Neural progenitor cell (in vitro differentiated cells): ENCODE measurements at regions not wholly inside any gene's neighbourhood (a gene's known extent, or its start where the extent isn't known, plus 50 kb on each side); places are given as distances from the start of the nearest gene placed in this dataset.

Experiments
- DNase-seq: peaks from one replicate; pipeline ENCODE4 v3.0.0-alpha.2; 2016; ENCODE audit warnings: low spot score
- H2AFZ ChIP-seq: fragments of 200-600 bp; sonication (generic); replicated peaks from 2 replicates; pipeline ENCODE4 v1.6.1; 2016; ENCODE audit warnings: antibody characterized with exemption
- H3F3A ChIP-seq: fragments of 200-600 bp; sonication (generic); 2 replicates; pipeline ENCODE4 v1.6.1; 2016; ENCODE audit warnings: antibody characterized with exemption, low read depth
- H3K27ac ChIP-seq: fragments of 200-600 bp; sonication (generic); 2 replicates; pipeline ENCODE4 v1.5.1; 2016; ENCODE audit warnings: mild to moderate bottlenecking
- H3K27me3 ChIP-seq: fragments of 200-600 bp; sonication (generic); 2 replicates; pipeline ENCODE4 v1.6.1; 2016; ENCODE audit warnings: mild to moderate bottlenecking, moderate library complexity
- H3K36me3 ChIP-seq: fragments of 200-600 bp; sonication (generic); 2 replicates; pipeline ENCODE4 v1.5.1; 2016
- H3K4me1 ChIP-seq: fragments of 200-600 bp; sonication (generic); 2 replicates; pipeline ENCODE4 v1.6.1; 2016; ENCODE audit warnings: mixed run types
- H3K4me2 ChIP-seq: fragments of 200-600 bp; sonication (generic); 2 replicates; pipeline ENCODE4 v1.6.1; 2016
- H3K4me3 ChIP-seq: fragments of 200-600 bp; sonication (generic); 2 replicates; pipeline ENCODE4 v1.5.1; 2016
- H3K79me2 ChIP-seq: fragments of 200-600 bp; sonication (generic); 2 replicates; pipeline ENCODE4 v1.6.1; 2016; ENCODE audit warnings: low read depth
- H3K9ac ChIP-seq: fragments of 200-600 bp; sonication (generic); 2 replicates; pipeline ENCODE4 v1.6.1; 2016
- H3K9me3 ChIP-seq: fragments of 200-600 bp; sonication (generic); 2 replicates; pipeline ENCODE4 v1.5.1; 2016; ENCODE audit warnings: low read depth
- H4K20me1 ChIP-seq: fragments of 200-600 bp; sonication (generic); 2 replicates; pipeline ENCODE4 v1.6.1; 2016; ENCODE audit warnings: low read depth
- H3K27ac Mint-ChIP-seq: 3 replicates; pipeline ENCODE4 v1.8.0; 2021; ENCODE audit warnings: mixed read lengths
- H3K27me3 Mint-ChIP-seq: 2 replicates; pipeline ENCODE4 v1.8.0; 2022; ENCODE audit warnings: low read depth, mild to moderate bottlenecking, inconsistent platforms, moderate library complexity, mixed read lengths; ENCODE audit not compliant: insufficient read depth
- H3K36me3 Mint-ChIP-seq: 3 replicates; pipeline ENCODE4 v1.8.0; 2021; ENCODE audit warnings: mixed read lengths
- H3K4me1 Mint-ChIP-seq: 3 replicates; pipeline ENCODE4 v1.8.0; 2021; ENCODE audit warnings: mixed read lengths
- H3K4me3 Mint-ChIP-seq: 3 replicates; pipeline ENCODE4 v1.8.0; 2021; ENCODE audit warnings: mild to moderate bottlenecking, moderate library complexity, mixed read lengths
- H3K9me3 Mint-ChIP-seq: 3 replicates; pipeline ENCODE4 v1.8.0; 2020; ENCODE audit warnings: mixed read lengths
- EZH2 ChIP-seq: fragments of 200-600 bp; sonication (generic); IDR thresholded peaks from 2 replicates; pipeline ENCODE4 v1.6.1; 2017; ENCODE audit warnings: antibody characterized with exemption, mild to moderate bottlenecking, moderate library complexity
- EZH2phosphoT487 ChIP-seq: fragments of 200-600 bp; sonication (generic); IDR thresholded peaks from 2 replicates; pipeline ENCODE4 v1.6.1; 2017; ENCODE audit warnings: antibody characterized with exemption
- TF ChIP-seq, protein P1 (sequence below): fragments of 200-600 bp; sonication (generic); IDR thresholded peaks from 2 replicates; pipeline ENCODE4 v1.5.1; 2017; ENCODE audit warnings: antibody characterized with exemption, mild to moderate bottlenecking

DNA sequence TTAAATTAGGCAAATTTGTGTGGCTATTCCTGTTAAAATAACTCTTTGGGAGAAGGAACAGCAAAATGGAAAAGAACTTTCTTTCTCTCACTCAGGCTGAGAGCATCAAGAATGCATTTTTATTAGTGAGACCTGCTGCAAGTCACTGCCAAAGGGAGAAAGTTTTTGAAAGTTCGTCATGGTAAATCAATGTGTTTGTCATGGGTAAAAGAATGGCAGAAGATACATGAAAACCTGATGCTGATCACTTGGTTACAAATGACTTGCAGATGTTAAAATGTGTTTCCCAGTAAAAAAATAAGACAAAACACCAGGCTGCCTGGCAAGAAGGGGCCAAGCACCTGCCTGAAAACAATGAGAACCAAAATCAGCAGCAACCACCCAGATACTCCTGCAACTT is 484.7 kb upstream of the NRP1 start:
- Histone ChIP-seq H3K4me3 (no peak overlapping the region), H2AFZ (no peak overlapping the region), H3K36me3 (no peaks in the 10 kb centered on the region), H3F3A (peaks cover 15% of the 10 kb centered on the region), H3K4me1 (peaks cover 32% of the 10 kb centered on the region), H3K27ac (no peak overlapping the region), H3K9me3 (no peaks in the 10 kb centered on the region), H3K79me2 (no peaks in the 10 kb centered on the region), H3K27me3 (no peaks in the 10 kb centered on the region), H3K9ac (no peak overlapping the region), H4K20me1 (peaks cover 3% of the 10 kb centered on the region), H3K4me2 (no peak overlapping the region)
- peaks cover 5% of the 10 kb centered on the region for H3K9me3 Mint-ChIP-seq
- peaks cover 37% of the 10 kb centered on the region for H3K4me1 Mint-ChIP-seq
- H3K27me3 Mint-ChIP-seq = peaks cover 4% of the 10 kb centered on the region
- TF ChIP-seq EZH2phosphoT487 (no peak), EZH2 (no peak)
- TF ChIP-seq, protein P1, sequence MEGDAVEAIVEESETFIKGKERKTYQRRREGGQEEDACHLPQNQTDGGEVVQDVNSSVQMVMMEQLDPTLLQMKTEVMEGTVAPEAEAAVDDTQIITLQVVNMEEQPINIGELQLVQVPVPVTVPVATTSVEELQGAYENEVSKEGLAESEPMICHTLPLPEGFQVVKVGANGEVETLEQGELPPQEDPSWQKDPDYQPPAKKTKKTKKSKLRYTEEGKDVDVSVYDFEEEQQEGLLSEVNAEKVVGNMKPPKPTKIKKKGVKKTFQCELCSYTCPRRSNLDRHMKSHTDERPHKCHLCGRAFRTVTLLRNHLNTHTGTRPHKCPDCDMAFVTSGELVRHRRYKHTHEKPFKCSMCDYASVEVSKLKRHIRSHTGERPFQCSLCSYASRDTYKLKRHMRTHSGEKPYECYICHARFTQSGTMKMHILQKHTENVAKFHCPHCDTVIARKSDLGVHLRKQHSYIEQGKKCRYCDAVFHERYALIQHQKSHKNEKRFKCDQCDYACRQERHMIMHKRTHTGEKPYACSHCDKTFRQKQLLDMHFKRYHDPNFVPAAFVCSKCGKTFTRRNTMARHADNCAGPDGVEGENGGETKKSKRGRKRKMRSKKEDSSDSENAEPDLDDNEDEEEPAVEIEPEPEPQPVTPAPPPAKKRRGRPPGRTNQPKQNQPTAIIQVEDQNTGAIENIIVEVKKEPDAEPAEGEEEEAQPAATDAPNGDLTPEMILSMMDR = no peak
- no peaks in the 10 kb centered on the region for H3K36me3 Mint-ChIP-seq
- H3K27ac Mint-ChIP-seq = no peak overlapping the region
- no peak for DNase-seq
- H3K4me3 Mint-ChIP-seq = no peak overlapping the region

DNA sequence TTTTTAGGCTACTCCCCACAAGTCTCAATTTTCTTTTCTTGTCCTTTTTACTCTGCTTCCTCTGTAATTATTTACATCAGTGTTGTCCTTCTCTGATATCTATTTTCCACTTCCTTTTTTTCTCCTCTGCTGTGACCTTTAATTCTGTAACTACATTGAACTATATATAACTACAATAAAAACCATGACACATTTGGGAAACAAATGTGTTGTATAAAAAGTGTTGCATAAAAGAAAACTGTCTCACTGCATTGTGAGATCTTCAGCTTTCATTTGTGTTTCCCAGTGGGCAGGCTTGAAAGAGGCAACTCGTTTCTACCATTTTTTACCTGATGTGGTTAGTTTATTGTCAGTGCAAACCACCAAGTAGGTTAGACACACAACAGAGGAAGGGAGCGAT is 483.9 kb upstream of the NRP1 start:
- Histone ChIP-seq H3K4me2 (no peak overlapping the region), H3K36me3 (no peaks in the 10 kb centered on the region), H3K4me1 (peaks cover 32% of the 10 kb centered on the region), H3K9ac (no peak overlapping the region), H3F3A (peaks cover 15% of the 10 kb centered on the region), H4K20me1 (peaks cover 3% of the 10 kb centered on the region), H3K9me3 (no peaks in the 10 kb centered on the region), H3K4me3 (no peak overlapping the region), H3K27me3 (no peaks in the 10 kb centered on the region), H3K79me2 (no peaks in the 10 kb centered on the region), H3K27ac (no peak overlapping the region), H2AFZ (no peak overlapping the region)
- H3K9me3 Mint-ChIP-seq = peaks cover 11% of the 10 kb centered on the region
- H3K27ac Mint-ChIP-seq = no peak overlapping the region
- peaks cover 30% of the 10 kb centered on the region for H3K4me1 Mint-ChIP-seq
- peaks cover under 1% of the 10 kb centered on the region for H3K36me3 Mint-ChIP-seq
- H3K4me3 Mint-ChIP-seq = no peak overlapping the region
- no peak for DNase-seq
- no peak for TF ChIP-seq EZH2phosphoT487
- no peak for TF ChIP-seq EZH2
- TF ChIP-seq, protein P1 = no peak
- peaks cover 4% of the 10 kb centered on the region for H3K27me3 Mint-ChIP-seq

DNA sequence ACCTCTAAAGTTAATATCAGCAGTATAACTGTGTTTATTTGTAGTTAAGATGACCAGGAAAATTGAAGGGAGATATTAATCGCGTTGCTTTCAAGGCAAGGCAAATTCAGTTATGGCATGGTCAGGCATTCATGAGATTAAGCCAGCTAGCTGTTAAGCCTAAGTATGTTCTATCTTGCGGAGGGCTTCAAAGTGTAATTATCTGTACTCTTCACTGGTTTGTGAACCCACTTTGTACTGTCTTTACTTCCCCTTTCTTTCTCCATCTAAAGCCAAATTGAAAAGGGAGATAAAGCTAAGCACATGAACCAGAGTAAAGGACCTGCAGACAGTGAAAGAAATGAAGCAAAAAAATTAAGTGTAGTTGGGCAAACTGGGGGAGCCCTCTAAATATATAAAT is 483.1 kb upstream of the NRP1 start:
- Mint-ChIP-seq H3K9me3 (peaks cover 14% of the 10 kb centered on the region), H3K4me3 (no peak overlapping the region), H3K27ac (no peak overlapping the region), H3K27me3 (peaks cover 7% of the 10 kb centered on the region), H3K36me3 (peaks cover 3% of the 10 kb centered on the region), H3K4me1 (peaks cover 28% of the 10 kb centered on the region)
- Histone ChIP-seq H3K9me3 (no peaks in the 10 kb centered on the region), H3K9ac (no peak overlapping the region), H3K4me3 (no peak overlapping the region), H3K36me3 (no peaks in the 10 kb centered on the region), H2AFZ (no peak overlapping the region), H4K20me1 (peaks cover 3% of the 10 kb centered on the region), H3K4me2 (peak overlapping the region; percentile 32), H3K27me3 (no peaks in the 10 kb centered on the region), H3K27ac (no peak overlapping the region), H3K4me1 (peaks cover 32% of the 10 kb centered on the region), H3K79me2 (no peaks in the 10 kb centered on the region), H3F3A (peaks cover 15% of the 10 kb centered on the region)
- no peak for DNase-seq
- TF ChIP-seq, protein P1 = no peak
- no peak for TF ChIP-seq EZH2phosphoT487
- no peak for TF ChIP-seq EZH2
